ENCODE measurements at regions not wholly inside any gene's neighbourhood (a gene's known extent, or its start where the extent isn't known, plus 50 kb on each side); places are given as distances from the start of the nearest gene placed in this dataset.

- no peak overlapping the region for H3K4me3 ChIP-seq (ENCODE audit: low read depth, low read length)
- no peak for TF ChIP-seq CTCF (conservative IDR thresholded peaks at IDR 0.05; ENCODE audit: low read depth, low read length)
- DNase-seq (ENCODE audit: low read depth): peak; percentile 90
Observed at GRCh38 chr10:4359003-4359402, 467.0 kb upstream of the AKR1E2 start.

GRCh38 chr10:4357911-4358310, 468.1 kb upstream of the AKR1E2 start:
- H3K4me3 ChIP-seq (ENCODE audit: low read depth, low read length): no peak overlapping the region
- no peak for TF ChIP-seq CTCF (conservative IDR thresholded peaks at IDR 0.05; ENCODE audit: low read depth, low read length)
- peak; percentile 53 for DNase-seq (ENCODE audit: low read depth)

- no peak for TF ChIP-seq CTCF (conservative IDR thresholded peaks at IDR 0.05; ENCODE audit: low read depth, low read length)
- no peak overlapping the region for H3K4me3 ChIP-seq (ENCODE audit: low read depth, low read length)
- DNase-seq (ENCODE audit: low read depth): no peak
Observed at GRCh38 chr10:4355350-4355749, 470.7 kb upstream of the AKR1E2 start.

- TF ChIP-seq CTCF (conservative IDR thresholded peaks at IDR 0.05; ENCODE audit: low read depth, low read length): no peak
- no peak overlapping the region for H3K4me3 ChIP-seq (ENCODE audit: low read depth, low read length)
- peak; percentile 43 for DNase-seq (ENCODE audit: low read depth)
Observed at GRCh38 chr10:4354382-4354812, 471.6 kb upstream of the AKR1E2 start.

- no peak for TF ChIP-seq CTCF (conservative IDR thresholded peaks at IDR 0.05; ENCODE audit: low read depth, low read length)
- H3K4me3 ChIP-seq (ENCODE audit: low read depth, low read length): no peak overlapping the region
- DNase-seq (ENCODE audit: low read depth): peak; percentile 78
Observed at GRCh38 chr10:4353964-4354363, 472.0 kb upstream of the AKR1E2 start.

- peak; percentile 55 for DNase-seq (ENCODE audit: low read depth)
- H3K4me3 ChIP-seq (ENCODE audit: low read depth, low read length): no peak overlapping the region
- TF ChIP-seq CTCF (conservative IDR thresholded peaks at IDR 0.05; ENCODE audit: low read depth, low read length): no peak
Observed at GRCh38 chr10:4353059-4353655, 472.9 kb upstream of the AKR1E2 start.

GRCh38 chr10:4352414-4352961, 473.5 kb upstream of the AKR1E2 start:
- no peak overlapping the region for H3K4me3 ChIP-seq (ENCODE audit: low read depth, low read length)
- TF ChIP-seq CTCF (conservative IDR thresholded peaks at IDR 0.05; ENCODE audit: low read depth, low read length): no peak
- peak; percentile 76 for DNase-seq (ENCODE audit: low read depth)
